HG03565 (cell line): ENCODE measurements at regions not wholly inside any gene's neighbourhood (a gene's known extent, or its start where the extent isn't known, plus 50 kb on each side); places are given as distances from the start of the nearest gene placed in this dataset.
A peak's percentile ranks its signal among the peaks of the same experiment; 100 is the strongest.

ENCODE experiments used
- ATAC-seq: cut with Tn5 transposase; IDR thresholded peaks from one replicate; pipeline ENCODE4 v1.9.1; 2021; ENCODE audit warnings: mild to moderate bottlenecking, moderate library complexity; ENCODE audit not compliant: unreplicated experiment

GRCh38 chr2:149271575-149271974 is 58.8 kb upstream of the LYPD6 start:
- ATAC-seq = peak; percentile 87

GRCh38 chr2:149278161-149278871 is 52.1 kb upstream of the LYPD6 start:
- no peak for ATAC-seq

GRCh38 chr2:149278872-149279264 is 51.5 kb upstream of the LYPD6 start:
- ATAC-seq = no peak
